PC-9 (cell line): ENCODE measurements at regions not wholly inside any gene's neighbourhood (a gene's known extent, or its start where the extent isn't known, plus 50 kb on each side); places are given as distances from the start of the nearest gene placed in this dataset.

Source experiments
- EZH2 ChIP-seq: fragments of 200-600 bp; sonication (generic); IDR thresholded peaks from 2 replicates; pipeline ENCODE4 v1.8.0; 2017; ENCODE audit warnings: antibody characterized with exemption, low read depth
- TF ChIP-seq, protein P1 (sequence below): fragments of 200-600 bp; sonication (generic); conservative IDR thresholded peaks from 2 replicates; pipeline ENCODE4 v1.6.1; 2017; ENCODE audit warnings: mixed run types, antibody characterized with exemption, mild to moderate bottlenecking, moderate library complexity

DNA sequence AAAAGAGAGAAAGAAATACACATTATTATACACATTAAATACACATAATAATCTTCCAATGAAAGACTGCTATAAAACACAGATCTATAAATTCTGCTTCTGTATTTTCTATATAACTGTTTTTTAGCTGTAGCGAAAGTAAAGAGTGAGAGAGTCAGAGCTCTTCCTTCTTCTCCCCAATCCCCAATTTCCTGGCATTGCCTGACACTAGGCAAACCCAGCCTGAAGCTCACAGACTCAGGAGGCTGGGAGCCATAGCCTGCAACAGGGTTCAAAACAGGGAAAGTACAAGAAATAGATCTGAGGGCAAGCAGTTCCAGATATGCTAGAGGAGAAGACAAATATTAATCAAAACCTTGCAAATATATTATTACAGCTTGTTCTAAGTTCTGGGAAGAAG is 201.6 kb downstream of the HNRNPD start:
- no peak for TF ChIP-seq EZH2
- TF ChIP-seq, protein P1, sequence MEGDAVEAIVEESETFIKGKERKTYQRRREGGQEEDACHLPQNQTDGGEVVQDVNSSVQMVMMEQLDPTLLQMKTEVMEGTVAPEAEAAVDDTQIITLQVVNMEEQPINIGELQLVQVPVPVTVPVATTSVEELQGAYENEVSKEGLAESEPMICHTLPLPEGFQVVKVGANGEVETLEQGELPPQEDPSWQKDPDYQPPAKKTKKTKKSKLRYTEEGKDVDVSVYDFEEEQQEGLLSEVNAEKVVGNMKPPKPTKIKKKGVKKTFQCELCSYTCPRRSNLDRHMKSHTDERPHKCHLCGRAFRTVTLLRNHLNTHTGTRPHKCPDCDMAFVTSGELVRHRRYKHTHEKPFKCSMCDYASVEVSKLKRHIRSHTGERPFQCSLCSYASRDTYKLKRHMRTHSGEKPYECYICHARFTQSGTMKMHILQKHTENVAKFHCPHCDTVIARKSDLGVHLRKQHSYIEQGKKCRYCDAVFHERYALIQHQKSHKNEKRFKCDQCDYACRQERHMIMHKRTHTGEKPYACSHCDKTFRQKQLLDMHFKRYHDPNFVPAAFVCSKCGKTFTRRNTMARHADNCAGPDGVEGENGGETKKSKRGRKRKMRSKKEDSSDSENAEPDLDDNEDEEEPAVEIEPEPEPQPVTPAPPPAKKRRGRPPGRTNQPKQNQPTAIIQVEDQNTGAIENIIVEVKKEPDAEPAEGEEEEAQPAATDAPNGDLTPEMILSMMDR = no peak
